Putamen (tissue), 1 donor: ENCODE measurements at regions not wholly inside any gene's neighbourhood (a gene's known extent, or its start where the extent isn't known, plus 50 kb on each side); places are given as distances from the start of the nearest gene placed in this dataset.

Experiments used
- DNase-seq: peaks from one replicate; pipeline ENCODE4 v3.0.0-alpha.2; 2016; ENCODE audit warnings: low spot score

- no peak for DNase-seq
These were observed 72.3 kb upstream of the RAB12 start for GRCh38 chr18:8536922-8537321.

- no peak for DNase-seq
These were observed 71.8 kb upstream of the RAB12 start for GRCh38 chr18:8537400-8537799.

GRCh38 chr18:8538935-8539334 is 70.3 kb upstream of the RAB12 start:
- DNase-seq = no peak

GRCh38 chr18:8546677-8547076 is 62.6 kb upstream of the RAB12 start:
- DNase-seq = no peak

- no peak for DNase-seq
These were observed 61.1 kb upstream of the RAB12 start for GRCh38 chr18:8548186-8548585.

- DNase-seq = no peak
These were observed 59.9 kb upstream of the RAB12 start for GRCh38 chr18:8549254-8549757.

- no peak for DNase-seq
These were observed 57.1 kb upstream of the RAB12 start for GRCh38 chr18:8552151-8552550.

GRCh38 chr18:8554354-8554753 is 54.9 kb upstream of the RAB12 start:
- no peak for DNase-seq

- no peak for DNase-seq
These were observed 52.8 kb upstream of the RAB12 start for GRCh38 chr18:8556424-8556823.
